MCF 10A (cell line): ENCODE measurements at regions not wholly inside any gene's neighbourhood (a gene's known extent, or its start where the extent isn't known, plus 50 kb on each side); places are given as distances from the start of the nearest gene placed in this dataset.

Experiments used
- BruUV-seq: library from RNA; stranded (reverse); fragments of 400-500 nt; replicated peaks from 2 replicates; lab custom pipeline; 2021; lab: Mats Ljungman, UMichigan
- CTCF ChIA-PET: fragments of 300-600 bp; sonication (Branson Sonifier 250); formaldehyde crosslinking; extraction: SDS; loops from one replicate; lab custom pipeline; 2021; ENCODE audit warnings: antibody characterized with exemption, inconsistent platforms; lab: Yijun Ruan, JAX
- POLR2A ChIA-PET: fragments of 300-600, 350-650 bp; sonication (Branson Sonifier 250); formaldehyde crosslinking; extraction: SDS; loops from one replicate; lab custom pipeline; 2020; ENCODE audit warnings: antibody characterized with exemption, inconsistent platforms; lab: Yijun Ruan, JAX
- DNase-seq: peaks from one replicate; pipeline ENCODE4 v3.0.0-alpha.2; 2018; ENCODE audit not compliant: unreplicated experiment
- H3K27ac Mint-ChIP-seq: one replicate; pipeline ENCODE4 v1.8.0; 2022; ENCODE audit warnings: mild to moderate bottlenecking, low read depth, mixed read lengths; ENCODE audit not compliant: unreplicated experiment
- H3K27me3 Mint-ChIP-seq: one replicate; pipeline ENCODE4 v1.8.0; 2022; ENCODE audit warnings: mixed read lengths; ENCODE audit not compliant: insufficient read depth, unreplicated experiment
- H3K36me3 Mint-ChIP-seq: one replicate; pipeline ENCODE4 v1.8.0; 2022; ENCODE audit warnings: mild to moderate bottlenecking, moderate library complexity, mixed read lengths; ENCODE audit not compliant: insufficient read depth, unreplicated experiment
- H3K4me1 Mint-ChIP-seq: one replicate; pipeline ENCODE4 v1.8.0; 2022; ENCODE audit warnings: mixed read lengths; ENCODE audit not compliant: insufficient read depth, unreplicated experiment
- H3K4me3 Mint-ChIP-seq: one replicate; pipeline ENCODE4 v1.8.0; 2022; ENCODE audit warnings: mild to moderate bottlenecking, moderate library complexity, mixed read lengths; ENCODE audit not compliant: unreplicated experiment
- H3K9me3 Mint-ChIP-seq: one replicate; pipeline ENCODE4 v1.8.0; 2022; ENCODE audit warnings: mixed read lengths; ENCODE audit not compliant: unreplicated experiment
- CTCF ChIP-seq: fragments of 200-600 bp; IDR thresholded peaks from one replicate; pipeline ENCODE4 v1.8.0; 2022; ENCODE audit warnings: antibody characterized with exemption, mild to moderate bottlenecking; ENCODE audit not compliant: unreplicated experiment
- intact Hi-C: fragments of 100-400 bp; cut with micrococcal nuclease; formaldehyde crosslinking; loops from 2 replicates; pipeline ENCODE4 v1.14.1; 2022

- Mint-ChIP-seq H3K4me3 (no peak overlapping the region), H3K9me3 (peaks cover 14% of the 10 kb centered on the region), H3K36me3 (no peaks in the 10 kb centered on the region), H3K4me1 (no peaks in the 10 kb centered on the region), H3K27ac (no peak overlapping the region), H3K27me3 (peaks cover 14% of the 10 kb centered on the region)
- no TSS peak for BruUV-seq
- ChIA-PET CTCF (no interaction called here), POLR2A (no interaction called here)
- intact Hi-C loops, result no loop called here
- DNase-seq, result no peak
- TF ChIP-seq CTCF, result no peak
Measured at GRCh38 chr2:136259551-136259950, 141.6 kb upstream of the CXCR4 start.

GRCh38 chr2:136257893-136258292, 139.9 kb upstream of the CXCR4 start:
- Mint-ChIP-seq H3K36me3 (no peaks in the 10 kb centered on the region), H3K27ac (no peak overlapping the region), H3K4me1 (no peaks in the 10 kb centered on the region), H3K4me3 (no peak overlapping the region), H3K27me3 (peaks cover under 1% of the 10 kb centered on the region), H3K9me3 (peaks cover under 1% of the 10 kb centered on the region)
- ChIA-PET POLR2A (no interaction called here), CTCF (interaction anchor here (0.6 to 0.8 kb wide), 2 partner anchors 29 to 32 kb away, joined by 3 read pairs; no protein-coding TSS in a partner anchor)
- TF ChIP-seq CTCF, result no peak
- intact Hi-C loops, result no loop called here
- DNase-seq, result no peak
- no TSS peak for BruUV-seq

- intact Hi-C loops, result no loop called here
- no TSS peak for BruUV-seq
- Mint-ChIP-seq H3K27ac (no peak overlapping the region), H3K4me1 (no peaks in the 10 kb centered on the region), H3K9me3 (no peaks in the 10 kb centered on the region), H3K36me3 (no peaks in the 10 kb centered on the region), H3K4me3 (no peak overlapping the region), H3K27me3 (no peaks in the 10 kb centered on the region)
- no peak for TF ChIP-seq CTCF
- CTCF ChIA-PET, result interaction anchor here (0.6 kb wide), 1 partner anchor 21 kb away, joined by 3 read pairs; no protein-coding TSS in a partner anchor
- no peak for DNase-seq
- POLR2A ChIA-PET, result no interaction called here
Measured at GRCh38 chr2:136255648-136256461, 137.9 kb upstream of the CXCR4 start.

GRCh38 chr2:136255127-136255526, 137.2 kb upstream of the CXCR4 start:
- H3K4me3 Mint-ChIP-seq, result no peak overlapping the region
- no peaks in the 10 kb centered on the region for H3K9me3 Mint-ChIP-seq
- intact Hi-C loops, result no loop called here
- H3K4me1 Mint-ChIP-seq, result no peaks in the 10 kb centered on the region
- no TSS peak for BruUV-seq
- no peak overlapping the region for H3K27ac Mint-ChIP-seq
- TF ChIP-seq CTCF, result no peak
- DNase-seq, result no peak
- POLR2A ChIA-PET, result no interaction called here
- H3K27me3 Mint-ChIP-seq, result no peaks in the 10 kb centered on the region
- CTCF ChIA-PET, result no interaction called here
- no peaks in the 10 kb centered on the region for H3K36me3 Mint-ChIP-seq
